ENCODE measurements at regions not wholly inside any gene's neighbourhood (a gene's known extent, or its start where the extent isn't known, plus 50 kb on each side); places are given as distances from the start of the nearest gene placed in this dataset.

- no peak for TF ChIP-seq CEBPB (IDR thresholded peaks at IDR 0.05)
- no peak for TF ChIP-seq TCF12 (IDR thresholded peaks at IDR 0.05; ENCODE audit: low read depth)
- no peak for TF ChIP-seq TEAD4 (IDR thresholded peaks at IDR 0.05)
Measured at GRCh38 chr6:150764334-150765066, 101.0 kb upstream of the MTHFD1L start.
